ENCODE measurements at regions not wholly inside any gene's neighbourhood (a gene's known extent, or its start where the extent isn't known, plus 50 kb on each side); places are given as distances from the start of the nearest gene placed in this dataset.

- no peaks in the 10 kb centered on the region for H3K36me3 ChIP-seq (ENCODE audit: control insufficient read depth, insufficient read depth, low read length)
- H3K27me3 ChIP-seq (ENCODE audit: control insufficient read depth, insufficient read depth, low read length) = no peaks in the 10 kb centered on the region
- no peaks in the 10 kb centered on the region for H3K9me3 ChIP-seq (ENCODE audit: control insufficient read depth, low read length)
- no peaks in the 10 kb centered on the region for H3K4me1 ChIP-seq (ENCODE audit: control insufficient read depth, insufficient read depth, low read length)
- H3K9ac ChIP-seq (ENCODE audit: low read length) = no peak overlapping the region
- H3K4me3 ChIP-seq (ENCODE audit: low read length) = no peak overlapping the region
Observed at GRCh38 chr9:7977586-7977985, 178.0 kb upstream of the DMAC1 start.

- no peak overlapping the region for H3K4me3 ChIP-seq (ENCODE audit: low read length)
- H3K9me3 ChIP-seq (ENCODE audit: control insufficient read depth, low read length) = no peaks in the 10 kb centered on the region
- H3K36me3 ChIP-seq (ENCODE audit: control insufficient read depth, insufficient read depth, low read length) = no peaks in the 10 kb centered on the region
- H3K4me1 ChIP-seq (ENCODE audit: control insufficient read depth, insufficient read depth, low read length) = no peaks in the 10 kb centered on the region
- no peaks in the 10 kb centered on the region for H3K27me3 ChIP-seq (ENCODE audit: control insufficient read depth, insufficient read depth, low read length)
- no peak overlapping the region for H3K9ac ChIP-seq (ENCODE audit: low read length)
Observed at GRCh38 chr9:7976856-7977255, 177.3 kb upstream of the DMAC1 start.

- no peak overlapping the region for H3K4me3 ChIP-seq (ENCODE audit: low read length)
- no peaks in the 10 kb centered on the region for H3K36me3 ChIP-seq (ENCODE audit: control insufficient read depth, insufficient read depth, low read length)
- no peaks in the 10 kb centered on the region for H3K9me3 ChIP-seq (ENCODE audit: control insufficient read depth, low read length)
- no peak overlapping the region for H3K9ac ChIP-seq (ENCODE audit: low read length)
- H3K27me3 ChIP-seq (ENCODE audit: control insufficient read depth, insufficient read depth, low read length) = no peaks in the 10 kb centered on the region
- H3K4me1 ChIP-seq (ENCODE audit: control insufficient read depth, insufficient read depth, low read length) = no peaks in the 10 kb centered on the region
Observed at GRCh38 chr9:7976167-7976755, 176.7 kb upstream of the DMAC1 start.

GRCh38 chr9:7975336-7975735, 175.8 kb upstream of the DMAC1 start:
- H3K4me3 ChIP-seq (ENCODE audit: low read length) = no peak overlapping the region
- no peaks in the 10 kb centered on the region for H3K9me3 ChIP-seq (ENCODE audit: control insufficient read depth, low read length)
- no peaks in the 10 kb centered on the region for H3K36me3 ChIP-seq (ENCODE audit: control insufficient read depth, insufficient read depth, low read length)
- H3K9ac ChIP-seq (ENCODE audit: low read length) = no peak overlapping the region
- H3K4me1 ChIP-seq (ENCODE audit: control insufficient read depth, insufficient read depth, low read length) = no peaks in the 10 kb centered on the region
- H3K27me3 ChIP-seq (ENCODE audit: control insufficient read depth, insufficient read depth, low read length) = no peaks in the 10 kb centered on the region

GRCh38 chr9:7974335-7974960, 174.9 kb upstream of the DMAC1 start:
- Histone ChIP-seq H3K27me3 (ENCODE audit: control insufficient read depth, insufficient read depth, low read length) (no peaks in the 10 kb centered on the region), H3K4me1 (ENCODE audit: control insufficient read depth, insufficient read depth, low read length) (no peaks in the 10 kb centered on the region), H3K4me3 (ENCODE audit: low read length) (no peak overlapping the region), H3K36me3 (ENCODE audit: control insufficient read depth, insufficient read depth, low read length) (no peaks in the 10 kb centered on the region), H3K9ac (ENCODE audit: low read length) (no peak overlapping the region), H3K9me3 (ENCODE audit: control insufficient read depth, low read length) (no peaks in the 10 kb centered on the region)

- Histone ChIP-seq H3K4me1 (ENCODE audit: control insufficient read depth, insufficient read depth, low read length) (peaks cover 2% of the 10 kb centered on the region), H3K4me3 (ENCODE audit: low read length) (no peak overlapping the region), H3K36me3 (ENCODE audit: control insufficient read depth, insufficient read depth, low read length) (no peaks in the 10 kb centered on the region), H3K27me3 (ENCODE audit: control insufficient read depth, insufficient read depth, low read length) (no peaks in the 10 kb centered on the region), H3K9me3 (ENCODE audit: control insufficient read depth, low read length) (no peaks in the 10 kb centered on the region), H3K9ac (ENCODE audit: low read length) (no peak overlapping the region)
Observed at GRCh38 chr9:7973123-7973522, 173.5 kb upstream of the DMAC1 start.

GRCh38 chr9:7970681-7971330, 171.2 kb upstream of the DMAC1 start:
- Histone ChIP-seq H3K9me3 (ENCODE audit: control insufficient read depth, low read length) (no peaks in the 10 kb centered on the region), H3K4me1 (ENCODE audit: control insufficient read depth, insufficient read depth, low read length) (peaks cover 12% of the 10 kb centered on the region), H3K4me3 (ENCODE audit: low read length) (no peak overlapping the region), H3K27me3 (ENCODE audit: control insufficient read depth, insufficient read depth, low read length) (no peaks in the 10 kb centered on the region), H3K36me3 (ENCODE audit: control insufficient read depth, insufficient read depth, low read length) (no peaks in the 10 kb centered on the region), H3K9ac (ENCODE audit: low read length) (no peak overlapping the region)

- Histone ChIP-seq H3K4me1 (ENCODE audit: control insufficient read depth, insufficient read depth, low read length) (peaks cover 12% of the 10 kb centered on the region), H3K9me3 (ENCODE audit: control insufficient read depth, low read length) (no peaks in the 10 kb centered on the region), H3K9ac (ENCODE audit: low read length) (no peak overlapping the region), H3K36me3 (ENCODE audit: control insufficient read depth, insufficient read depth, low read length) (no peaks in the 10 kb centered on the region), H3K4me3 (ENCODE audit: low read length) (no peak overlapping the region), H3K27me3 (ENCODE audit: control insufficient read depth, insufficient read depth, low read length) (no peaks in the 10 kb centered on the region)
Observed at GRCh38 chr9:7968687-7969086, 169.1 kb upstream of the DMAC1 start.

GRCh38 chr9:7967851-7968250, 168.3 kb upstream of the DMAC1 start:
- no peaks in the 10 kb centered on the region for H3K27me3 ChIP-seq (ENCODE audit: control insufficient read depth, insufficient read depth, low read length)
- peaks cover 12% of the 10 kb centered on the region for H3K4me1 ChIP-seq (ENCODE audit: control insufficient read depth, insufficient read depth, low read length)
- H3K9me3 ChIP-seq (ENCODE audit: control insufficient read depth, low read length) = no peaks in the 10 kb centered on the region
- no peak overlapping the region for H3K9ac ChIP-seq (ENCODE audit: low read length)
- H3K4me3 ChIP-seq (ENCODE audit: low read length) = no peak overlapping the region
- H3K36me3 ChIP-seq (ENCODE audit: control insufficient read depth, insufficient read depth, low read length) = no peaks in the 10 kb centered on the region

GRCh38 chr9:7967093-7967827, 167.7 kb upstream of the DMAC1 start:
- Histone ChIP-seq H3K36me3 (ENCODE audit: control insufficient read depth, insufficient read depth, low read length) (no peaks in the 10 kb centered on the region), H3K9me3 (ENCODE audit: control insufficient read depth, low read length) (no peaks in the 10 kb centered on the region)

GRCh38 chr9:7965063-7965462, 165.5 kb upstream of the DMAC1 start:
- Histone ChIP-seq H3K36me3 (ENCODE audit: control insufficient read depth, insufficient read depth, low read length) (no peaks in the 10 kb centered on the region), H3K9me3 (ENCODE audit: control insufficient read depth, low read length) (no peaks in the 10 kb centered on the region), H3K9ac (ENCODE audit: low read length) (no peak overlapping the region), H3K4me3 (ENCODE audit: low read length) (no peak overlapping the region), H3K27me3 (ENCODE audit: control insufficient read depth, insufficient read depth, low read length) (no peaks in the 10 kb centered on the region), H3K4me1 (ENCODE audit: control insufficient read depth, insufficient read depth, low read length) (peaks cover 21% of the 10 kb centered on the region)

More at GRCh38 chr9:7967093-7967827, 167.7 kb upstream of the DMAC1 start:
- no peaks in the 10 kb centered on the region for H3K27me3 ChIP-seq (ENCODE audit: control insufficient read depth, insufficient read depth, low read length)
- H3K4me3 ChIP-seq (ENCODE audit: low read length) = no peak overlapping the region
- peaks cover 12% of the 10 kb centered on the region for H3K4me1 ChIP-seq (ENCODE audit: control insufficient read depth, insufficient read depth, low read length)
- no peak overlapping the region for H3K9ac ChIP-seq (ENCODE audit: low read length)

GRCh38 chr9:7963026-7963425, 163.4 kb upstream of the DMAC1 start:
- Histone ChIP-seq H3K4me3 (ENCODE audit: low read length) (no peak overlapping the region), H3K27me3 (ENCODE audit: control insufficient read depth, insufficient read depth, low read length) (no peaks in the 10 kb centered on the region), H3K36me3 (ENCODE audit: control insufficient read depth, insufficient read depth, low read length) (no peaks in the 10 kb centered on the region), H3K9ac (ENCODE audit: low read length) (no peak overlapping the region), H3K9me3 (ENCODE audit: control insufficient read depth, low read length) (no peaks in the 10 kb centered on the region), H3K4me1 (ENCODE audit: control insufficient read depth, insufficient read depth, low read length) (peaks cover 18% of the 10 kb centered on the region)
